ENCODE measurements at regions not wholly inside any gene's neighbourhood (a gene's known extent, or its start where the extent isn't known, plus 50 kb on each side); places are given as distances from the start of the nearest gene placed in this dataset.

DNA sequence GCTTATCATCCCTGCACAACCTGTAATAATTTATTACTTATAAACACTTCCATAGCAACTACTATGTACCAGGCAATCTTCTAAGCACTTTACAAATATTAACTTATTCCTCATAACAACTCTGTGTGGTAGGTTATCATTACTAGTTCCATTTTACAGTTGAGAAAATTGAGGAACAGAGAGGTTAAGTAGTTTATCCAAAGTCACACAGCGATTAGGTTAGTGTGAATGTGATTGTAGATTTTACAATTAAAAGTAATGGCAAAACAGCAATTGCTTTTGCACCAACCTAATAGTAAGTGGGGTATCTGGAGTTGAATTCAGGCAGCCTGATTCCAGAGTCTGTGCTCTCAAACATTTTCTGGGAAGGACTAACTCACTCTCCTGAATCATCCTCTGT is 348.9 kb downstream of the NKX6-1 start:
- ATAC-seq (ENCODE audit: low read depth), result no peak
- Histone ChIP-seq H3K14ac (replicated peaks; ENCODE audit: low read depth, low read length) (no peak overlapping the region), H3K4me3 (ENCODE audit: insufficient read depth, low read depth, low read length) (no peak overlapping the region), H2BK5ac (ENCODE audit: low read depth, low read length, poor library complexity, severe bottlenecking) (no peak overlapping the region), H4K91ac (ENCODE audit: insufficient read depth, low read depth, low read length) (no peak overlapping the region), H3K4me2 (ENCODE audit: low read depth, low read length) (no peak overlapping the region), H3K23ac (ENCODE audit: low read depth, low read length) (no peak overlapping the region), H3K18ac (ENCODE audit: low read depth, low read length) (no peak overlapping the region), H3K79me1 (ENCODE audit: low read depth in 1 of 2, low read length in 2 of 2) (no peaks in the 10 kb centered on the region), H2BK120ac (ENCODE audit: low read depth, low read length) (no peak overlapping the region), H3K9ac (ENCODE audit: low read depth, low read length) (no peak overlapping the region), H3K4me1 (ENCODE audit: control insufficient read depth, insufficient read depth, low read length) (no peaks in the 10 kb centered on the region), H2BK15ac (ENCODE audit: low read depth, low read length) (no peak overlapping the region), H3K9me3 (ENCODE audit: control insufficient read depth, insufficient read depth, low read length) (no peaks in the 10 kb centered on the region), H4K5ac (ENCODE audit: low read depth, low read length) (no peak overlapping the region), H4K8ac (ENCODE audit: low read depth in 2 of 2, low read length in 2 of 2) (no peak overlapping the region), H3K27me3 (ENCODE audit: control insufficient read depth, insufficient read depth, low read length) (no peaks in the 10 kb centered on the region), H2AFZ (replicated peaks; ENCODE audit: low read length, poor library complexity) (no peak overlapping the region), H3K4ac (ENCODE audit: low read depth, low read length) (no peak overlapping the region), H3K36me3 (ENCODE audit: control insufficient read depth, insufficient read depth, low read length) (no peaks in the 10 kb centered on the region), H2AK9ac (replicated peaks; ENCODE audit: low read depth, low read length, poor library complexity) (no peak overlapping the region), H2BK20ac (ENCODE audit: low read depth, low read length) (no peak overlapping the region), H3K27ac (ENCODE audit: insufficient read depth, low read length) (no peak overlapping the region), H2AK5ac (ENCODE audit: low read depth, low read length) (no peak overlapping the region), H3K56ac (ENCODE audit: extremely low read depth, insufficient read depth, low read length) (no peak overlapping the region), H4K20me1 (ENCODE audit: insufficient read depth, low read length) (no peaks in the 10 kb centered on the region), H3K9me1 (ENCODE audit: insufficient read depth, low read length) (no peaks in the 10 kb centered on the region)
- dilution Hi-C loops (cut with HindIII; ENCODE audit: low sequenced_read_pairs, unreplicated experiment) (no loop called here), intact Hi-C loops (cut with micrococcal nuclease) (no loop called here), in situ Hi-C loops (cut with MboI; ENCODE audit: low sequenced_read_pairs) (no loop called here)
- no peak for DNase-seq
- ChIA-PET CTCF (no interaction called here), POLR2A (ENCODE audit: unreplicated experiment) (no interaction called here)
- BruUV-seq (replicated peaks), result no TSS peak
- no CpG with 5 or more reads among the region's 1 CpG for WGBS, 2 experiments (ENCODE audit: extremely low coverage in 2 of 2, insufficient read length in 1 of 2)
- no peak for TF ChIP-seq BHLHE40 (IDR thresholded peaks at IDR 0.05; ENCODE audit: low read depth, low read length)
- TF ChIP-seq POLR2A (IDR thresholded peaks at IDR 0.05; ENCODE audit: low read depth, low read length), result no peak
- TF ChIP-seq RFX5 (IDR thresholded peaks at IDR 0.05; ENCODE audit: low read depth, low read length), result no peak
- TF ChIP-seq, protein P1, sequence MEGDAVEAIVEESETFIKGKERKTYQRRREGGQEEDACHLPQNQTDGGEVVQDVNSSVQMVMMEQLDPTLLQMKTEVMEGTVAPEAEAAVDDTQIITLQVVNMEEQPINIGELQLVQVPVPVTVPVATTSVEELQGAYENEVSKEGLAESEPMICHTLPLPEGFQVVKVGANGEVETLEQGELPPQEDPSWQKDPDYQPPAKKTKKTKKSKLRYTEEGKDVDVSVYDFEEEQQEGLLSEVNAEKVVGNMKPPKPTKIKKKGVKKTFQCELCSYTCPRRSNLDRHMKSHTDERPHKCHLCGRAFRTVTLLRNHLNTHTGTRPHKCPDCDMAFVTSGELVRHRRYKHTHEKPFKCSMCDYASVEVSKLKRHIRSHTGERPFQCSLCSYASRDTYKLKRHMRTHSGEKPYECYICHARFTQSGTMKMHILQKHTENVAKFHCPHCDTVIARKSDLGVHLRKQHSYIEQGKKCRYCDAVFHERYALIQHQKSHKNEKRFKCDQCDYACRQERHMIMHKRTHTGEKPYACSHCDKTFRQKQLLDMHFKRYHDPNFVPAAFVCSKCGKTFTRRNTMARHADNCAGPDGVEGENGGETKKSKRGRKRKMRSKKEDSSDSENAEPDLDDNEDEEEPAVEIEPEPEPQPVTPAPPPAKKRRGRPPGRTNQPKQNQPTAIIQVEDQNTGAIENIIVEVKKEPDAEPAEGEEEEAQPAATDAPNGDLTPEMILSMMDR (conservative IDR thresholded peaks at IDR 0.05; ENCODE audit: low read depth, low read length), result no peak

Measured in IMR-90 (cell line).